GM06990 (cell line): ENCODE measurements at regions not wholly inside any gene's neighbourhood (a gene's known extent, or its start where the extent isn't known, plus 50 kb on each side); places are given as distances from the start of the nearest gene placed in this dataset.

Experiments
- DNase-seq: peaks from one replicate; pipeline ENCODE4 v3.0.0-alpha.2; 2011; ENCODE audit not compliant: insufficient read length; ENCODE audit errors: extremely low read depth
- H3K27me3 ChIP-seq: replicated peaks from 2 replicates; pipeline ENCODE4 v1.6.0; 2011; ENCODE audit warnings: low read length; ENCODE audit not compliant: control insufficient read depth, insufficient read depth
- H3K36me3 ChIP-seq: 2 replicates; pipeline ENCODE4 v1.5.1; 2011; ENCODE audit warnings: low read length; ENCODE audit not compliant: control insufficient read depth, insufficient read depth
- H3K4me3 ChIP-seq: replicated peaks from 2 replicates; pipeline ENCODE4 v1.5.1; 2011; ENCODE audit warnings: low read depth, mild to moderate bottlenecking, control low read depth, low read length
- TF ChIP-seq, protein P1 (sequence below): IDR thresholded peaks from 2 replicates; pipeline ENCODE4 v1.5.1; 2011; ENCODE audit warnings: low read length, control low read depth, mild to moderate bottlenecking, inconsistent platforms; ENCODE audit not compliant: insufficient read depth, poor library complexity, severe bottlenecking

DNA sequence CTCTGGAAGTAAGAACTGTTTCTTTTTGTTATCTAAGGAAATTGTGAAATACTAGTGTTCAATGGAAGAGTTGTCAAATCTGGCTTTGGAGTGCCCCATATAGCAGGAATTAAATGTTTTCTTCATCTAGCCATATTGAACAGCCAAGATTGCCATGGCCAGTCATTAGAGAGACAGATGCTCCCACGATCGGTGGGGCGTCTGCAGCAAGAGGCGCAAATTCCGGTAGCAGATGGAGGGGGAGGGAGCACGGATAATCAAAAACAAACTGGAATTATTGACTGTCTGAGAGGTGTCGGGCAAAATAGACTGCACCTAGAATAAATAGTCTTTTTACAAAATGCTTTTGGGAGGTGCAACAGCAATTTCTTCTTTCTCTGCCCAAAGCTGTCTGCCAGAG lies 139.1 kb upstream of the FSTL4 start:
- Histone ChIP-seq H3K4me3 (no peak overlapping the region), H3K27me3 (no peaks in the 10 kb centered on the region), H3K36me3 (no peaks in the 10 kb centered on the region)
- TF ChIP-seq, protein P1, sequence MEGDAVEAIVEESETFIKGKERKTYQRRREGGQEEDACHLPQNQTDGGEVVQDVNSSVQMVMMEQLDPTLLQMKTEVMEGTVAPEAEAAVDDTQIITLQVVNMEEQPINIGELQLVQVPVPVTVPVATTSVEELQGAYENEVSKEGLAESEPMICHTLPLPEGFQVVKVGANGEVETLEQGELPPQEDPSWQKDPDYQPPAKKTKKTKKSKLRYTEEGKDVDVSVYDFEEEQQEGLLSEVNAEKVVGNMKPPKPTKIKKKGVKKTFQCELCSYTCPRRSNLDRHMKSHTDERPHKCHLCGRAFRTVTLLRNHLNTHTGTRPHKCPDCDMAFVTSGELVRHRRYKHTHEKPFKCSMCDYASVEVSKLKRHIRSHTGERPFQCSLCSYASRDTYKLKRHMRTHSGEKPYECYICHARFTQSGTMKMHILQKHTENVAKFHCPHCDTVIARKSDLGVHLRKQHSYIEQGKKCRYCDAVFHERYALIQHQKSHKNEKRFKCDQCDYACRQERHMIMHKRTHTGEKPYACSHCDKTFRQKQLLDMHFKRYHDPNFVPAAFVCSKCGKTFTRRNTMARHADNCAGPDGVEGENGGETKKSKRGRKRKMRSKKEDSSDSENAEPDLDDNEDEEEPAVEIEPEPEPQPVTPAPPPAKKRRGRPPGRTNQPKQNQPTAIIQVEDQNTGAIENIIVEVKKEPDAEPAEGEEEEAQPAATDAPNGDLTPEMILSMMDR = no peak
- DNase-seq = no peak

DNA sequence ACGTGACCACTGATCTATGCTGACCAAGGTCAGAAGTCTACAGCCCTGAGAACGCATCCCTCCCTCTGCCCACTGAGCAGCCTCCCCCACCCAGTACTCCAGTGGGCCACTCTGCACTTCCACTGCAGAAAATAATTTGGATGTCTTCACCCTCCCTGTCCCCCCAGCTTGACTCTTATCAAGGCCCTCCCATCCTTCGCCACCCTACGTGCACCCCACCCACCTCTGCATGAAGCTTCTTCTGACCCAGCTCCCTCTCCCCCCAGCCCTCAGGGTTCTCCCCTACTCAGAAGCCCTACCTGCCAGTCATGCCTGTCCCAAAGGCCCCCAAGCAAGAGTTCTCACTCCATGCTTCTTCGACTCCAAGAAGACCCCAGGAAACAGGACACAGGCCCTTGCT lies 138.5 kb upstream of the FSTL4 start:
- no peak overlapping the region for H3K4me3 ChIP-seq
- H3K36me3 ChIP-seq = no peaks in the 10 kb centered on the region
- H3K27me3 ChIP-seq = no peaks in the 10 kb centered on the region
- no peak for DNase-seq
- TF ChIP-seq, protein P1 = no peak

DNA sequence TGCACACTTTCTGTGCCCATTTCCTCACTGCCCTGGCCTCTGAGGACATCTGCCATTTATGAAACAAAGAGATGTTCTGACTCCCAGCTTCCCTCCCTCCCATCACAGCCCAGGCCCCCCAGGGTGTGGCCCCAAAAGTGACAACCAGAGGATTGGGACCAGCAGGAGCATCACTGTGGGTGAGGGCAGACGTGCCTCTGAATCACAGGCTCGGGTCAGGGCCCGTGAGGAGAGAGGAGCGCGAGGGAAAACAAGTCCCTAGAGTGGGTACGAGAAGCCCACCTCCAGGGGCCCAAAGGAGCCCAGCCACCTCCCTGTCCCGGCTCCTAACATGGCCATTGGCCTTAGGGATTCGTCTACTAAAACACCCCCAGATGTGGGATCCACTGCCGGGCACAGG lies 138.0 kb upstream of the FSTL4 start:
- TF ChIP-seq, protein P1 = no peak
- no peak for DNase-seq
- Histone ChIP-seq H3K36me3 (no peaks in the 10 kb centered on the region), H3K4me3 (no peak overlapping the region), H3K27me3 (no peaks in the 10 kb centered on the region)

DNA sequence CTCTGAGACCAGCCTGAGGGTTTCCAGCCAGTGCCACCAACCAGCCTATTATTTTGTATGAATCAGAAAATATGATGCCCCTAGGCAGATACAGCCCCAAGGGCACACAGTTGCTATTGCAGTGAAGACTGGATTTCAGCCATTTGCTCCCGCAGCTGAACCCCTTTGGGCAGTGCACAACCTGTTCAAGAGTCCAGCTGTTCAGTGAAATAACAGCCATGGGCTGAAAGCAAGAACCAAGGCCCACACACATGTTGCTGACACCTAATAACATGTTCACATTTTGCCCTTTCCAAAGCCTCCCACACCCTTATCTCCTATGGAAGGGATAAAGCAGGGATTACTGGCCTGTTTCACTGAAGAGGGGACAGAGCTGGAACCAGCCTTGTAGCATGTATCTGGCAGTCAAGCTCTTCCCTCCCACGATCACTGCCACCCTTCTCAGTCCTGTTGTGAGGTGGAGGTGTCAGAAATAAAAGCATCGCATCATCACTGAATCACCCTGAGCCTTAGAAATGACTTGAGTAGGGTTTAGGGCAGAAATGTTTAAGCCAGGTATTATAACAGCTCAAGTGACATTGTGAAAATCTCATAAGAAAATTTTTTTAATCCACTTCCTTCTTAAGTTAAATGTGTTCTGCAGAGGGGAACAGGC lies 137.1 kb upstream of the FSTL4 start:
- TF ChIP-seq, protein P1 = no peak
- no peaks in the 10 kb centered on the region for H3K36me3 ChIP-seq
- no peaks in the 10 kb centered on the region for H3K27me3 ChIP-seq
- no peak for DNase-seq
- H3K4me3 ChIP-seq = no peak overlapping the region

DNA sequence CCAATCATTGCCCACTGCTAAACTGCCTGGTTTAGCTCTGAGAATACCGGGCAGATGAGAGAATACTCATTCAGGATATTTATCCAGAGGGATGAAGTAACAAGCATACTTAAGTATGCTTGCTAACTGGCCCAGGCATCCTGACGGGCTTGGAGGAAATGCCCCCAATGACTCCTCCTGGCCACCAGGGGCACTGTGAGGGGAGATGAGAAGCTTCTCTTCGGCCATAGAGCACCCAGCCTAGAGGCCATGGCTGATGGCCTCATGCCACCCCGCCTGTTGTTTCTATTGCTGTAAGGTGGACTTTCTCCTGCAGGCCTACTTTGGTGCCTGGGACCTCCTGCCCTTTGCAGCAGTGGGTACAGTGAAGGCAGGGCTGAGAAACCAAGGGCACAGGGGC lies 134.5 kb upstream of the FSTL4 start:
- TF ChIP-seq, protein P1 = peak; percentile 18
- H3K36me3 ChIP-seq = no peaks in the 10 kb centered on the region
- DNase-seq = no peak
- H3K27me3 ChIP-seq = no peaks in the 10 kb centered on the region; the same call in 1 of the 2 replicates
- no peak overlapping the region for H3K4me3 ChIP-seq

DNA sequence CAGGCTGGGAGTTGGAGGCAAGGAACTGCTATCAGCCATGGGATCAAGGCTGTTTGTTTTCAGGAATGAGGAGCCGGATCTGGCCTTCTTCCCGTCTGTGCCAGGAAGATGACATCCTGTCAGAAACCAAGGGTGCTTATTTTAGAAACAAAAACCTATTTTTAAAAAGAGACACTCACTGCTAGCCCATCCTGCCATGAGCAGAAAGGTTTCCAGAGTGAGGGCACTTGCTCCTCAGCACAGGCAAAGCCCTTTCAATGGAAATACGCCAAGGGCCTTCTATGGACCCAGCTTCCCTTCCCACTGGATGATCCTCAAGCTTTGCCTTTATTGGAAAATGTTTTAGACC lies 132.6 kb upstream of the FSTL4 start:
- Histone ChIP-seq H3K4me3 (no peak overlapping the region), H3K27me3 (no peaks in the 10 kb centered on the region; the same call in 1 of the 2 replicates), H3K36me3 (no peaks in the 10 kb centered on the region)
- TF ChIP-seq, protein P1 = no peak
- no peak for DNase-seq
